ENCODE measurements at regions not wholly inside any gene's neighbourhood (a gene's known extent, or its start where the extent isn't known, plus 50 kb on each side); places are given as distances from the start of the nearest gene placed in this dataset.

- TF ChIP-seq ZNF214 (tag by site-specific recombination; IDR thresholded peaks at IDR 0.05; ENCODE audit: borderline replicate concordance) (no peak), ZNF596 (tag by site-specific recombination; IDR thresholded peaks at IDR 0.05) (no peak), ZNF623 (tag by site-specific recombination; IDR thresholded peaks at IDR 0.05) (no peak)
Observed at GRCh38 chr13:91174886-91175501, 172.5 kb upstream of the MIR17HG start (continued).

- H3K9me3 ChIP-seq (ENCODE audit: control insufficient read depth, insufficient read depth, low read depth, low read length), result no peaks in the 10 kb centered on the region
- no peak for TF ChIP-seq YY1 (tag by site-specific recombination; IDR thresholded peaks at IDR 0.05)
- TF ChIP-seq, protein P1, sequence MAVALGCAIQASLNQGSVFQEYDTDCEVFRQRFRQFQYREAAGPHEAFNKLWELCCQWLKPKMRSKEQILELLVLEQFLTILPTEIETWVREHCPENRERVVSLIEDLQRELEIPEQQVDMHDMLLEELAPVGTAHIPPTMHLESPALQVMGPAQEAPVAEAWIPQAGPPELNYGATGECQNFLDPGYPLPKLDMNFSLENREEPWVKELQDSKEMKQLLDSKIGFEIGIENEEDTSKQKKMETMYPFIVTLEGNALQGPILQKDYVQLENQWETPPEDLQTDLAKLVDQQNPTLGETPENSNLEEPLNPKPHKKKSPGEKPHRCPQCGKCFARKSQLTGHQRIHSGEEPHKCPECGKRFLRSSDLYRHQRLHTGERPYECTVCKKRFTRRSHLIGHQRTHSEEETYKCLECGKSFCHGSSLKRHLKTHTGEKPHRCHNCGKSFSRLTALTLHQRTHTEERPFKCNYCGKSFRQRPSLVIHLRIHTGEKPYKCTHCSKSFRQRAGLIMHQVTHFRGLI (tag by site-specific recombination; IDR thresholded peaks at IDR 0.05), result no peak
- CTCF ChIA-PET, result no interaction called here
Observed at GRCh38 chr13:91178099-91178498, 169.4 kb upstream of the MIR17HG start.

DNA sequence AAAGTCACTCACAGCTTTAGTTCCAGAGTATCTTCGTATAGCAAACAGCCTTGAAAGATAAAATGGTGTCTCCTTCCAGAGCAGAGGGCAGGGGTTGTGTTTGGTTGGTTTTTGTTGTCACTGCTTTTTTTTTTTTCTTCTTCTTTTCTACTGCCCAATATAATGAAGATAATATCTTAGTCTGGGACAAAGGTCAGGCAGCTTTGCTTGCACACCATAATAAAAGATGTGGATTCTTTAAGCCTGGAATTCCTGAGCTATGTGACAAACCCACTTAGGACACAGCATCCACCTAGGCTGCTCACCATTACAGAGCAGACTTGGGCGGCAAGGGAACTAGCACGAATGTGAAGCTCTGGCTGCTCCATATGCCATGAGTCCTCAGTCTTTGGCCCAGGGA lies 165.6 kb upstream of the MIR17HG start:
- TF ChIP-seq ZNF596 (tag by site-specific recombination; IDR thresholded peaks at IDR 0.05), result no peak
- Histone ChIP-seq H3K9me3 (ENCODE audit: control insufficient read depth, insufficient read depth, low read depth, low read length) (no peaks in the 10 kb centered on the region), H3K4me3 (ENCODE audit: low read depth, low read length) (no peak overlapping the region), H3K4me1 (ENCODE audit: control insufficient read depth, insufficient read depth, low read length) (no peaks in the 10 kb centered on the region), H3K27ac (ENCODE audit: extremely low read depth, low read depth, low read length) (no peak overlapping the region), H3K36me3 (ENCODE audit: control insufficient read depth in 2 of 2, insufficient read depth in 1 of 2, low read length in 2 of 2) (no peaks in the 10 kb centered on the region)
- POLR2A ChIA-PET, result no interaction called here
- CTCF ChIA-PET, result interaction anchor here (1.1 kb wide), 1 partner anchor 104 kb away, joined by 4 read pairs; no protein-coding TSS in a partner anchor

More at GRCh38 chr13:91178099-91178498, 169.4 kb upstream of the MIR17HG start:
- Histone ChIP-seq H3K4me3 (ENCODE audit: low read depth, low read length) (no peak overlapping the region), H3K27ac (ENCODE audit: extremely low read depth, low read depth, low read length) (no peak overlapping the region), H3K36me3 (ENCODE audit: control insufficient read depth in 2 of 2, insufficient read depth in 1 of 2, low read length in 2 of 2) (no peaks in the 10 kb centered on the region), H3K4me1 (ENCODE audit: control insufficient read depth, insufficient read depth, low read length) (no peaks in the 10 kb centered on the region)
- POLR2A ChIA-PET, result no interaction called here

DNA sequence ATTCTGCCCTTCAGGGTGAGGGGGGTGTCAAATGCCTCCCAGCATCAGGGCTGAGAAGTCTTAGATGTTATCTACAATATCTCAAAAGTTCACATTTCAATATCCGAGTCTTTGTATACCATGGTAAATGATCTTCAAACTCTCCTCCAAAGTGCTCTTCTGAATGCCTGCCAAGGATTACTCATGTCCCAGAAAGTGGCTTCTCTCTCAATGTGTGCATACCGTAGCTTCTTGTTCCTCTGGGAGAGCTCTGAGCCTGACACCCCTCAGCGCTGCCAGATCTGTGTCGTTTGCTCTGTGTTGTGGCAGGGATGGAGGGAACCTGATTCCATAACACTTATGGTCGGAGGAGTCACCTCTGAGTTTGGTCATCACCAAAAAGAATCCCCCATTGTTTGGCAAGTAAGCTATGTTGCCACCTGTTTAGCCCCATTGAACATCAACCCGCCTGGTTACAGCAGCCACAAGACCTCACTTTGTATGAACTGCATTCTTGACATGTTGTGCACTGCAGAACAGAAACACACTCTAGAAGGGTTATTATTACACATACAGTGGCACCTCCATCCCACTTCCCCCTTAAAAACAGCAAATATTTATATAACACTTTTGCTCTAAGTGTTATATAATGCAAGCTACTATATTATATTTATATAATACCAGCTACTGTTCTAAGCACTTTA lies 163.1 kb upstream of the MIR17HG start:
- H3K4me3 ChIP-seq (ENCODE audit: low read depth, low read length), result no peak overlapping the region
- H3K9me3 ChIP-seq (ENCODE audit: control insufficient read depth, insufficient read depth, low read depth, low read length), result no peaks in the 10 kb centered on the region
- POLR2A ChIA-PET, result no interaction called here
- no peaks in the 10 kb centered on the region for H3K4me1 ChIP-seq (ENCODE audit: control insufficient read depth, insufficient read depth, low read length)
- CTCF ChIA-PET, result interaction anchor here (1.5 to 3.0 kb wide), 3 partner anchors 22 to 317 kb away, joined by 3 to 26 read pairs (median 6); no protein-coding TSS in a partner anchor
- H3K27ac ChIP-seq (ENCODE audit: extremely low read depth, low read depth, low read length), result no peak overlapping the region
- no peaks in the 10 kb centered on the region for H3K36me3 ChIP-seq (ENCODE audit: control insufficient read depth in 2 of 2, insufficient read depth in 1 of 2, low read length in 2 of 2)
- TF ChIP-seq PRDM2 (tag by site-specific recombination; IDR thresholded peaks at IDR 0.05; ENCODE audit: borderline replicate concordance), result no peak
- TF ChIP-seq IKZF3 (tag by site-specific recombination; IDR thresholded peaks at IDR 0.05), result no peak
- no peak for TF ChIP-seq ZNF544 (tag by site-specific recombination; IDR thresholded peaks at IDR 0.05)
- no peak for TF ChIP-seq ZNF654 (tag by site-specific recombination; IDR thresholded peaks at IDR 0.05; ENCODE audit: low read depth)
- TF ChIP-seq GLIS1 (tag by site-specific recombination; IDR thresholded peaks at IDR 0.05), result no peak
- TF ChIP-seq SP2 (tag by site-specific recombination; IDR thresholded peaks at IDR 0.05), result no peak
- TF ChIP-seq ZFP69B (tag by site-specific recombination; IDR thresholded peaks at IDR 0.05), result no peak
- TF ChIP-seq ZSCAN4 (tag by site-specific recombination; IDR thresholded peaks at IDR 0.05), result no peak
- TF ChIP-seq ZNF561 (tag by site-specific recombination; IDR thresholded peaks at IDR 0.05; ENCODE audit: borderline replicate concordance), result no peak
- TF ChIP-seq ZNF18 (tag by site-specific recombination; IDR thresholded peaks at IDR 0.05), result no peak
- TF ChIP-seq ZNF132 (tag by site-specific recombination; IDR thresholded peaks at IDR 0.05; ENCODE audit: borderline replicate concordance), result no peak

All from HEK293 (cell line).